ENCODE measurements at regions not wholly inside any gene's neighbourhood (a gene's known extent, or its start where the extent isn't known, plus 50 kb on each side); places are given as distances from the start of the nearest gene placed in this dataset.

DNA sequence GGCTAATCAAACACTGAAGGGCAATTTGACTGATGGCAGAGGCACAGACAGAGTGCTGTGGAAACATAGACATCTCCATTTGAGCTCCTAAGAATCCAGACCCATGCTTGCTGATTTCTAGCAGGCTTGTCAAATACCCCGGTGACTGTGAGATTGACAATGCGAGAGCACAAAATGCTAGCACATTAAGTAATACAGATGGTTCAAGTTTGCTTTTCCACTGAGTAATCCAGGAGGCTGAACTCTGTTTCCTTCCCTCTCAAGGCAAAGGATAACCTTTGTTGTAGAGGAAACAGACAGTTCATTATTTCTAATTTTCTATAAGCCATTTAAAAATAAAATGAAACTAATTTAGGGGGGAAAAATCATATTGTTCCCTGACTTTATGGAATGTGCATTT is 256.5 kb upstream of the CRY1 start:
- H3K23ac ChIP-seq (ENCODE audit: low read length in 2 of 2), result no peak overlapping the region

DNA sequence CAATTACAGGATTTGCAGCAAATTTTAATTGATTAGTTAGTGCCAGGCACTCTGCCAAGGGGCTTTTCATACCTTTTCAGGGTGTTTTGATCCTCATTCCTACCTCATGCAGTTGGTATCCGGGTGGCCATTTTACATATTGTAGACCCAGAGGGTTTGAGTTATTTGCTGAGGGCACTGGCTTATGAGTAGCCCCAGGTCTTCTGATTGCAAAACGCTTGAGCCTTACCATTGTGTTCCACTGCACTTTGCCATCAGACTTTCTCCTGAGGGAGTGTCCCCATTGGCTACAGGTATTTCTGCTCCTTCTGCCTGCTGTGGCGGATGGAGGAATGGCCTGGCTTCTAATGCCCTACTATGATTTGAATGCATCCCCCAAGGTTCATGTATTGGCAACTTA is 257.8 kb upstream of the CRY1 start:
- Histone ChIP-seq H2BK5ac (ENCODE audit: low read depth, low read length, poor library complexity, severe bottlenecking) (no peak overlapping the region), H3K27ac (ENCODE audit: low read length, poor library complexity, severe bottlenecking) (no peak overlapping the region), H3K4me3 (ENCODE audit: insufficient read depth in 1 of 2, low read depth in 1 of 2, low read length in 2 of 2) (no peak overlapping the region), H3K27me3 (ENCODE audit: control insufficient read depth in 1 of 2, insufficient read depth in 1 of 2, low read length in 2 of 2) (peaks cover 0 to 25% of the 10 kb centered on the region in 2 experiments), H2AK5ac (ENCODE audit: low read length, severe bottlenecking) (no peak overlapping the region), H2AFZ (ENCODE audit: low read depth, low read length) (no peak overlapping the region), H3K79me1 (replicated peaks; ENCODE audit: low read length, poor library complexity, severe bottlenecking) (peaks cover 5% of the 10 kb centered on the region), H3K9me3 (ENCODE audit: control insufficient read depth, low read length) (no peaks in the 10 kb centered on the region), H3K4ac (ENCODE audit: low read depth in 1 of 2, low read length in 2 of 2) (no peak overlapping the region), H3K9ac (ENCODE audit: low read length) (no peak overlapping the region), H2BK120ac (ENCODE audit: low read depth, low read length) (no peak overlapping the region), H3K23ac (ENCODE audit: low read length in 2 of 2) (no peak overlapping the region), H3K36me3 (ENCODE audit: control insufficient read depth in 1 of 2, insufficient read depth in 2 of 2, low read depth in 1 of 2, low read length in 2 of 2) (no peaks in the 10 kb centered on the region), H3K4me2 (ENCODE audit: low read length, poor library complexity, severe bottlenecking) (no peak overlapping the region), H3K4me1 (ENCODE audit: control insufficient read depth, insufficient read depth, low read depth, low read length) (peaks cover 10% of the 10 kb centered on the region), H4K91ac (ENCODE audit: low read length) (no peak overlapping the region), H4K8ac (ENCODE audit: low read length) (no peak overlapping the region), H3K18ac (ENCODE audit: low read depth in 1 of 2, low read length in 2 of 2) (no peak overlapping the region), H2BK15ac (ENCODE audit: low read depth, poor library complexity, severe bottlenecking) (no peak overlapping the region), H3K14ac (ENCODE audit: low read length in 2 of 2) (no peak overlapping the region), H2BK12ac (ENCODE audit: low read length in 2 of 2) (no peak overlapping the region)
- 75% methylated on average over 3 of the region's 3 CpGs for WGBS
- no peak for DNase-seq

More for the DNA sequence above, 256.5 kb upstream of the CRY1 start:
- H3K27ac ChIP-seq (ENCODE audit: low read length, poor library complexity, severe bottlenecking), result no peak overlapping the region
- H2AFZ ChIP-seq (ENCODE audit: low read depth, low read length), result no peak overlapping the region
- H3K14ac ChIP-seq (ENCODE audit: low read length in 2 of 2), result no peak overlapping the region
- no peak overlapping the region for H2BK120ac ChIP-seq (ENCODE audit: low read depth, low read length)
- no peak overlapping the region for H3K9ac ChIP-seq (ENCODE audit: low read length)
- H3K27me3 ChIP-seq (ENCODE audit: control insufficient read depth in 1 of 2, insufficient read depth in 1 of 2, low read length in 2 of 2), result peaks cover 0 to 25% of the 10 kb centered on the region in 2 experiments
- no peak overlapping the region for H3K4me2 ChIP-seq (ENCODE audit: low read length, poor library complexity, severe bottlenecking)
- H3K9me3 ChIP-seq (ENCODE audit: control insufficient read depth, low read length), result no peaks in the 10 kb centered on the region
- H3K18ac ChIP-seq (ENCODE audit: low read depth in 1 of 2, low read length in 2 of 2), result no peak overlapping the region
- no peak for DNase-seq
- no peak overlapping the region for H2BK12ac ChIP-seq (ENCODE audit: low read length in 2 of 2)
- peaks cover 5% of the 10 kb centered on the region for H3K79me1 ChIP-seq (replicated peaks; ENCODE audit: low read length, poor library complexity, severe bottlenecking)
- no peak overlapping the region for H2BK15ac ChIP-seq (ENCODE audit: low read depth, poor library complexity, severe bottlenecking)
- peak overlapping the region; percentile 2 for H2AK5ac ChIP-seq (ENCODE audit: low read length, severe bottlenecking)
- H3K4ac ChIP-seq (ENCODE audit: low read depth in 1 of 2, low read length in 2 of 2), result no peak overlapping the region
- H4K91ac ChIP-seq (ENCODE audit: low read length), result no peak overlapping the region
- WGBS, result 67% methylated on average over 2 of the region's 2 CpGs
- H3K4me3 ChIP-seq (ENCODE audit: insufficient read depth in 1 of 2, low read depth in 1 of 2, low read length in 2 of 2), result no peak overlapping the region
- H4K8ac ChIP-seq (ENCODE audit: low read length), result no peak overlapping the region
- H2BK5ac ChIP-seq (ENCODE audit: low read depth, low read length, poor library complexity, severe bottlenecking), result no peak overlapping the region
- H3K4me1 ChIP-seq (ENCODE audit: control insufficient read depth, insufficient read depth, low read depth, low read length), result peaks cover 6% of the 10 kb centered on the region
- H3K36me3 ChIP-seq (ENCODE audit: control insufficient read depth in 1 of 2, insufficient read depth in 2 of 2, low read depth in 1 of 2, low read length in 2 of 2), result no peaks in the 10 kb centered on the region

DNA sequence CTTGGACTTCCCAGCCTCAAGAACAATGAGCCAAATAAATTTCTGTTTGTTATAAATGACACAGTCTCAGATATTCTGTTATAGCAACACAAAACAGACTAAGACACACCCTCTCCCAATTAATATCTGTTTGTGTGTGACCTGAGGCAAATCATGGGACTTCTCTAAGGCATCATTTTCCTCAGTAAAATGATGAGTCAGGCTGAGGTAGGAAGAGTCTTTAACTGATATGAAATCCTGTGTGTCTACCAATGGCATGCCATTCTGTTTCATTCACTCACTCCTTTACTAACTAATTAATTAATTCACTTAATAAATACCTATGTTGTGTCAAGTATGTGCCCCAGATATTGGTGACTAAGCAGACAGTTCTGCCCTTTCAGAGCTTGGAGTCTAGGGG is 258.4 kb upstream of the CRY1 start:
- no peak overlapping the region for H3K9ac ChIP-seq (ENCODE audit: low read length)
- H4K91ac ChIP-seq (ENCODE audit: low read length), result no peak overlapping the region
- H2BK12ac ChIP-seq (ENCODE audit: low read length in 2 of 2), result no peak overlapping the region
- H2BK120ac ChIP-seq (ENCODE audit: low read depth, low read length), result no peak overlapping the region
- no peak overlapping the region for H3K4me3 ChIP-seq (ENCODE audit: insufficient read depth in 1 of 2, low read depth in 1 of 2, low read length in 2 of 2)
- no peak overlapping the region for H2BK5ac ChIP-seq (ENCODE audit: low read depth, low read length, poor library complexity, severe bottlenecking)
- no peak overlapping the region for H3K18ac ChIP-seq (ENCODE audit: low read depth in 1 of 2, low read length in 2 of 2)
- H4K8ac ChIP-seq (ENCODE audit: low read length), result no peak overlapping the region
- H3K27ac ChIP-seq (ENCODE audit: low read length, poor library complexity, severe bottlenecking), result no peak overlapping the region
- H3K23ac ChIP-seq (ENCODE audit: low read length in 2 of 2), result no peak overlapping the region
- H3K14ac ChIP-seq (ENCODE audit: low read length in 2 of 2), result no peak overlapping the region
- no peaks in the 10 kb centered on the region for H3K36me3 ChIP-seq (ENCODE audit: control insufficient read depth in 1 of 2, insufficient read depth in 2 of 2, low read depth in 1 of 2, low read length in 2 of 2)
- no peak overlapping the region for H2AK5ac ChIP-seq (ENCODE audit: low read length, severe bottlenecking)
- no peak for DNase-seq
- no peak overlapping the region for H2AFZ ChIP-seq (ENCODE audit: low read depth, low read length)
- no peak overlapping the region for H3K4me2 ChIP-seq (ENCODE audit: low read length, poor library complexity, severe bottlenecking)
- no peak overlapping the region for H2BK15ac ChIP-seq (ENCODE audit: low read depth, poor library complexity, severe bottlenecking)
- peaks cover 12% of the 10 kb centered on the region for H3K4me1 ChIP-seq (ENCODE audit: control insufficient read depth, insufficient read depth, low read depth, low read length)
- H3K9me3 ChIP-seq (ENCODE audit: control insufficient read depth, low read length), result no peaks in the 10 kb centered on the region
- peaks cover 5% of the 10 kb centered on the region for H3K79me1 ChIP-seq (replicated peaks; ENCODE audit: low read length, poor library complexity, severe bottlenecking)
- H3K4ac ChIP-seq (ENCODE audit: low read depth in 1 of 2, low read length in 2 of 2), result no peak overlapping the region
- H3K27me3 ChIP-seq (ENCODE audit: control insufficient read depth in 1 of 2, insufficient read depth in 1 of 2, low read length in 2 of 2), result peaks cover 0 to 25% of the 10 kb centered on the region in 2 experiments

DNA sequence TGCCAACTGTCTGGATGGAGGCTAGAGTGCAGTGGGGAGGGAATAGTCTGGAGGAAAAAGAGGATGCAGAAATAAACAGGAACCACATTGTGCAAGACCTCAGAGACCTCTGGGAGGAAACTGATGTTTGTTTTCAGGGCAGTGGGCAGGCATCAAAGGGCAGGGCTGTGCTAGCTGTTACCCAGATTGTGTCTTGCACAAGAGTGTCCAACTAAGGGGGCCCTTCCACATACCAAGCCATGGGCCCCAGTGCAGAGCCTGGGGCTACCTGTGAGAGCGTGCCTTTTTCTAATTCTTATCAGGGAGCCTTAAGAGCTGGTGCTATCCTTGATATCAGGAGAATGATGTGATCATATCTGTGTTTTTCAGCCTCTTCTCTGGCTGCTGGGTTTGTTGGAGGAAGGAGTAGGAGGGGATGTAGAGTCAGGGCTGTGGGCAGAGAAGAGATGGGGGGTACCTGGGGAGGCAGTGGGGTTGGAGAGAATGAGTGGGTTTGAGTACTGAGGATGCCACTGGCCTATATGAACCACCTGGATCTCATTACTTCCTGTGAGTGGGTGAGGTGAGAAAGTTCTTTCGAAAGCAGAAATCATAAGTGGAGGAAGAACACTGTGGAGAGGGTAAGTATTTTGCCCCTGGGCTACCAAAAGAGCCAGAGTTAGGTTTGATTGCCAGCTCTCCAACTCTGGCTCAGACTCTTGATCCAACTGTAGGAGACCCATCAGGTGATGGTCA is 259.2 kb upstream of the CRY1 start:
- Histone ChIP-seq H2BK5ac (ENCODE audit: low read depth, low read length, poor library complexity, severe bottlenecking) (no peak overlapping the region), H4K91ac (ENCODE audit: low read length) (no peak overlapping the region), H2AK5ac (ENCODE audit: low read length, severe bottlenecking) (no peak overlapping the region), H2BK15ac (ENCODE audit: low read depth, poor library complexity, severe bottlenecking) (no peak overlapping the region), H3K23ac (ENCODE audit: low read length in 2 of 2) (no peak overlapping the region), H2AFZ (ENCODE audit: low read depth, low read length) (no peak overlapping the region), H3K9ac (ENCODE audit: low read length) (no peak overlapping the region), H3K36me3 (ENCODE audit: control insufficient read depth in 1 of 2, insufficient read depth in 2 of 2, low read depth in 1 of 2, low read length in 2 of 2) (no peaks in the 10 kb centered on the region), H3K9me3 (ENCODE audit: control insufficient read depth, low read length) (no peaks in the 10 kb centered on the region), H3K79me1 (replicated peaks; ENCODE audit: low read length, poor library complexity, severe bottlenecking) (peaks cover 5% of the 10 kb centered on the region), H2BK12ac (ENCODE audit: low read length in 2 of 2) (no peak overlapping the region), H3K4me3 (ENCODE audit: insufficient read depth in 1 of 2, low read depth in 1 of 2, low read length in 2 of 2) (no peak overlapping the region), H2BK120ac (ENCODE audit: low read depth, low read length) (no peak overlapping the region), H3K4ac (ENCODE audit: low read depth in 1 of 2, low read length in 2 of 2) (no peak overlapping the region), H3K18ac (ENCODE audit: low read depth in 1 of 2, low read length in 2 of 2) (no peak overlapping the region), H3K4me1 (ENCODE audit: control insufficient read depth, insufficient read depth, low read depth, low read length) (peaks cover 14% of the 10 kb centered on the region), H3K27ac (ENCODE audit: low read length, poor library complexity, severe bottlenecking) (no peak overlapping the region), H3K14ac (ENCODE audit: low read length in 2 of 2) (no peak overlapping the region), H3K27me3 (ENCODE audit: control insufficient read depth in 1 of 2, insufficient read depth in 1 of 2, low read length in 2 of 2) (peaks cover 0 to 25% of the 10 kb centered on the region in 2 experiments), H4K8ac (ENCODE audit: low read length) (no peak overlapping the region), H3K4me2 (ENCODE audit: low read length, poor library complexity, severe bottlenecking) (no peak overlapping the region)
- no peak for DNase-seq
- 57% methylated on average over 2 of the region's 2 CpGs for WGBS

All from mesenchymal stem cell (in vitro differentiated cells and primary cell).